HEK293T (cell line): ENCODE measurements at regions not wholly inside any gene's neighbourhood (a gene's known extent, or its start where the extent isn't known, plus 50 kb on each side); places are given as distances from the start of the nearest gene placed in this dataset.

Experiments
- BHLHE40 ChIP-seq: fragments of 450-650 bp; IDR thresholded peaks from 2 replicates; pipeline ENCODE4 v1.6.1; 2016; ENCODE audit warnings: mild to moderate bottlenecking, moderate library complexity, borderline replicate concordance
- FOXK2 ChIP-seq: fragments of 450-650 bp; IDR thresholded peaks from 2 replicates; pipeline ENCODE4 v1.6.1; 2016; ENCODE audit warnings: mild to moderate bottlenecking
- FOXM1 ChIP-seq: fragments of 450-650 bp; IDR thresholded peaks from 2 replicates; pipeline ENCODE4 v1.6.1; 2017; ENCODE audit warnings: mild to moderate bottlenecking, borderline replicate concordance
- NFRKB ChIP-seq: fragments of 450-650 bp; IDR thresholded peaks from 2 replicates; pipeline ENCODE4 v1.6.1; 2016; ENCODE audit warnings: mild to moderate bottlenecking, moderate library complexity
- SP1 ChIP-seq: fragments of 450-650 bp; IDR thresholded peaks from 2 replicates; pipeline ENCODE4 v1.6.1; 2017
- SUZ12 ChIP-seq: fragments of 450-650 bp; IDR thresholded peaks from 2 replicates; pipeline ENCODE4 v1.6.1; 2016; ENCODE audit warnings: mild to moderate bottlenecking
- TARDBP ChIP-seq: fragments of 450-650 bp; IDR thresholded peaks from 2 replicates; pipeline ENCODE4 v1.6.1; 2016

GRCh38 chr14:54104601-54105145 lies 148.0 kb upstream of the BMP4 start:
- TF ChIP-seq FOXM1 (no peak), BHLHE40 (no peak), SUZ12 (no peak), FOXK2 (no peak), TARDBP (no peak), NFRKB (no peak), SP1 (no peak)
